DMS 273 (cell line): ENCODE measurements at regions not wholly inside any gene's neighbourhood (a gene's known extent, or its start where the extent isn't known, plus 50 kb on each side); places are given as distances from the start of the nearest gene placed in this dataset.
"Not testable (repeated sequence)": the region's sequence is repeated elsewhere in the genome, so short reads cannot be mapped to it uniquely, and the experiment has no call there.

Source experiments
- DNase-seq: peaks from one replicate; lab custom pipeline; 2025; ENCODE audit not compliant: unreplicated experiment; lab: John Stamatoyannopoulos, UW

GRCh38 chr11:71154261-71154805 is 98.0 kb downstream of the SHANK2 start:
- no peak for DNase-seq

- no peak for DNase-seq
These were observed 99.4 kb downstream of the SHANK2 start for GRCh38 chr11:71153005-71153390.

GRCh38 chr11:71152312-71153004 is 99.9 kb downstream of the SHANK2 start:
- not testable (repeated sequence) for DNase-seq

GRCh38 chr11:71151561-71151960 is 100.8 kb downstream of the SHANK2 start:
- DNase-seq, result no peak

GRCh38 chr11:71150859-71151258 is 101.5 kb downstream of the SHANK2 start:
- DNase-seq, result no peak

- no peak for DNase-seq
These were observed 103.7 kb downstream of the SHANK2 start for GRCh38 chr11:71148716-71149115.

GRCh38 chr11:71147331-71147730 is 105.0 kb downstream of the SHANK2 start:
- no peak for DNase-seq

GRCh38 chr11:71146846-71147245 is 105.5 kb downstream of the SHANK2 start:
- DNase-seq, result no peak

GRCh38 chr11:71145988-71146824 is 106.2 kb downstream of the SHANK2 start:
- no peak for DNase-seq

GRCh38 chr11:71145368-71145767 is 107.0 kb downstream of the SHANK2 start:
- DNase-seq, result no peak

- DNase-seq, result no peak
These were observed 107.6 kb downstream of the SHANK2 start for GRCh38 chr11:71144736-71145135.

GRCh38 chr11:71144010-71144409 is 108.4 kb downstream of the SHANK2 start:
- no peak for DNase-seq

GRCh38 chr11:71140206-71140919 is 112.0 kb downstream of the SHANK2 start:
- no peak for DNase-seq

GRCh38 chr11:71139516-71140205 is 112.7 kb downstream of the SHANK2 start:
- DNase-seq, result no peak

- DNase-seq, result no peak
These were observed 113.5 kb downstream of the SHANK2 start for GRCh38 chr11:71138737-71139425.

GRCh38 chr11:71137376-71137775 is 115.0 kb downstream of the SHANK2 start:
- DNase-seq, result no peak

- DNase-seq, result no peak
These were observed 116.1 kb downstream of the SHANK2 start for GRCh38 chr11:71136095-71136845.

- no peak for DNase-seq
These were observed 117.3 kb downstream of the SHANK2 start for GRCh38 chr11:71135112-71135511.

GRCh38 chr11:71133946-71134345 is 118.4 kb downstream of the SHANK2 start:
- no peak for DNase-seq

- no peak for DNase-seq
These were observed 120.5 kb downstream of the SHANK2 start for GRCh38 chr11:71131861-71132260.
